HepG2 (cell line): ENCODE measurements at regions not wholly inside any gene's neighbourhood (a gene's known extent, or its start where the extent isn't known, plus 50 kb on each side); places are given as distances from the start of the nearest gene placed in this dataset.

Source experiments
- ATAC-seq: fragments of 200-7000 bp; cut with Tn5 transposase; 3 replicates; pipeline ENCODE4 v1.9.1; 2020; ENCODE audit warnings: mild to moderate bottlenecking, moderate library complexity
- BruUV-seq: library from RNA; stranded (reverse); fragments of 400-500 nt; replicated peaks from 2 replicates; lab custom pipeline; 2021; lab: Mats Ljungman, UMichigan
- CTCF ChIA-PET: fragments of 300-600 bp; formaldehyde crosslinking; extraction: SDS; loops from one replicate; lab custom pipeline; 2021; ENCODE audit warnings: low total read pairs, inconsistent platforms, low intra/inter-chr PET ratio; lab: Yijun Ruan, JAX
- POLR2A ChIA-PET: fragments of 350-600 bp; sonication (Branson Sonifier 250); formaldehyde crosslinking; loops from one replicate; lab custom pipeline; 2020; ENCODE audit warnings: antibody characterized with exemption, inconsistent platforms; lab: Yijun Ruan, JAX
- DNase-seq: peaks from one replicate; pipeline ENCODE4 v3.0.0-alpha.2; 2015; ENCODE audit warnings: low spot score
- FAIRE-seq: peaks from 3 replicates; lab custom pipeline; 2011; peaks lifted over from hg19 to GRCh38; lab: Jason Lieb, UNC
- H2AFZ ChIP-seq: one replicate; pipeline ENCODE4 v1.6.1; 2011; ENCODE audit warnings: low read length, inconsistent platforms
- H3K27ac ChIP-seq: fragments of 300-600 bp; 3 replicates; pipeline ENCODE4 v1.8.0; 2011; ENCODE audit warnings: mixed run types, mild to moderate bottlenecking, mixed read lengths, low read length, inconsistent platforms; ENCODE audit not compliant: insufficient read depth; ENCODE audit errors: extremely low read length
- H3K27me3 ChIP-seq, 2 experiments: fragments of 200-600 bp in 1 of 2; 2 replicates in 1 of 2; 3 replicates in 1 of 2; pipeline versions ENCODE4 v1.6.0 to v1.8.0; 2011; ENCODE audit warnings: low read length in 2 of 2, mild to moderate bottlenecking in 2 of 2, moderate library complexity in 2 of 2, inconsistent platforms in 1 of 2; ENCODE audit not compliant: insufficient read depth in 2 of 2, control insufficient read depth in 1 of 2
- H3K36me3 ChIP-seq, 2 experiments: fragments of 200-600 bp in 1 of 2; replicated peaks in 1 of 2; 2 replicates in 1 of 2; 3 replicates in 1 of 2; pipeline versions ENCODE4 v1.5.1 to v1.8.0; 2011; ENCODE audit warnings: low read length in 2 of 2, inconsistent platforms in 1 of 2; ENCODE audit not compliant: insufficient read depth in 2 of 2, control insufficient read depth in 1 of 2
- H3K4me1 ChIP-seq: 2 replicates; pipeline ENCODE4 v1.5.1; 2012; ENCODE audit warnings: low read length, inconsistent platforms; ENCODE audit not compliant: insufficient read depth
- H3K4me2 ChIP-seq: 2 replicates; pipeline ENCODE4 v1.6.0; 2011; ENCODE audit warnings: low read depth, low read length, inconsistent platforms
- H3K4me3 ChIP-seq, 3 experiments: fragments of 200-600 bp in 1 of 3; sonication (generic), shearing (Covaris generic) in 1 of 3; replicated peaks in 1 of 3; 2 replicates each; pipeline ENCODE4 v1.5.1; 2011 to 2016; ENCODE audit warnings: low read length in 3 of 3, inconsistent platforms in 2 of 3, low read depth in 2 of 3, mild to moderate bottlenecking in 2 of 3, control low read depth in 1 of 3, mixed read lengths in 1 of 3; ENCODE audit not compliant: insufficient read depth in 1 of 3
- H3K79me2 ChIP-seq: one replicate; pipeline ENCODE4 v1.6.1; 2011; ENCODE audit warnings: low read length, inconsistent platforms; ENCODE audit not compliant: insufficient read depth
- H3K9ac ChIP-seq: 2 replicates; pipeline ENCODE4 v1.6.0; 2011; ENCODE audit warnings: mild to moderate bottlenecking, low read depth, low read length, inconsistent platforms; ENCODE audit not compliant: insufficient read depth
- H3K9me3 ChIP-seq: 2 replicates; pipeline ENCODE4 v1.5.1; 2012; ENCODE audit warnings: mild to moderate bottlenecking, low read length
- H4K20me1 ChIP-seq: 2 replicates; pipeline ENCODE4 v1.6.0; 2011; ENCODE audit warnings: inconsistent platforms, mild to moderate bottlenecking, low read length, moderate library complexity; ENCODE audit not compliant: insufficient read depth
- AHR ChIP-seq: IDR thresholded peaks from 2 replicates; pipeline ENCODE4 v1.6.1; 2018; ENCODE audit warnings: missing genetic modification reagents, missing compliant biosample characterization
- GLI4 ChIP-seq: sonication (generic); formaldehyde crosslinking; IDR thresholded peaks from 2 replicates; pipeline ENCODE4 v1.5.1; 2020; ENCODE audit warnings: missing genetic modification reagents, mild to moderate bottlenecking, moderate library complexity, borderline replicate concordance
- KDM5B ChIP-seq: sonication (generic); formaldehyde crosslinking; IDR thresholded peaks from 2 replicates; pipeline ENCODE4 v1.4.0; 2020; ENCODE audit warnings: missing genetic modification reagents, mild to moderate bottlenecking, borderline replicate concordance
- MXD4 ChIP-seq: IDR thresholded peaks from 2 replicates; pipeline ENCODE4 v1.6.1; 2016; ENCODE audit warnings: mild to moderate bottlenecking, missing biosample characterization, missing genetic modification reagents
- PBX2 ChIP-seq: IDR thresholded peaks from 2 replicates; pipeline ENCODE4 v1.6.1; 2016; ENCODE audit warnings: control low read depth
- POLR2AphosphoS2 ChIP-seq: IDR thresholded peaks from 2 replicates; pipeline ENCODE4 v1.6.1; 2011; ENCODE audit warnings: low read depth, low read length, improper control_type of control experiment
- SIX4 ChIP-seq: sonication (generic); formaldehyde crosslinking; IDR thresholded peaks from 2 replicates; pipeline ENCODE4 v1.4.0; 2020; ENCODE audit warnings: missing genetic modification reagents
- SMARCC2 ChIP-seq: fragments of 450-650 bp; IDR thresholded peaks from 2 replicates; pipeline ENCODE4 v1.6.1; 2017; ENCODE audit warnings: antibody characterized with exemption, mild to moderate bottlenecking
- ZBTB4 ChIP-seq: sonication (generic); formaldehyde crosslinking; IDR thresholded peaks from 2 replicates; pipeline ENCODE4 v1.4.0; 2020; ENCODE audit warnings: missing genetic modification reagents, mild to moderate bottlenecking, borderline replicate concordance
- ZNF318 ChIP-seq: sonication (generic); formaldehyde crosslinking; IDR thresholded peaks from 2 replicates; pipeline ENCODE4 v1.4.0; 2020; ENCODE audit warnings: mild to moderate bottlenecking, missing genetic modification reagents
- ZNF44 ChIP-seq: sonication (generic); formaldehyde crosslinking; IDR thresholded peaks from 2 replicates; pipeline ENCODE4 v1.5.1; 2020; ENCODE audit warnings: mild to moderate bottlenecking, missing genetic modification reagents
- ZNF607 ChIP-seq: sonication (generic); formaldehyde crosslinking; IDR thresholded peaks from 2 replicates; pipeline ENCODE4 v1.5.1; 2020; ENCODE audit warnings: missing genetic modification reagents, mild to moderate bottlenecking, borderline replicate concordance
- WGBS: methylation state at CpG from one replicate; pipeline ENCODE4 v1.1.6; 2017; ENCODE audit warnings: low lambda C conversion rate; 5-methylcytosine and 5-hydroxymethylcytosine counted together
- in situ Hi-C: cut with HindIII; loops from 2 replicates; pipeline ENCODE4 v1.10.0; 2017; ENCODE audit warnings: low pct_unique_long_range_greater_than_20kb; ENCODE audit not compliant: extremely low pct_ligation_motif_present
- intact Hi-C: fragments of 100-400 bp; cut with micrococcal nuclease; formaldehyde crosslinking; loops from one replicate; pipeline ENCODE4 v1.10.0; 2022; ENCODE audit not compliant: unreplicated experiment

- TF ChIP-seq ZBTB4 (no peak), PBX2 (CRISPR knock-in tag) (no peak)
These were observed 1697.1 kb downstream of the STIM2 start (continued) for GRCh38 chr4:28557755-28558154.

- ATAC-seq, result no peak
- Histone ChIP-seq H4K20me1 (no peaks in the 10 kb centered on the region), H3K4me3 (no peak overlapping the region), H3K9me3 (peaks cover 67% of the 10 kb centered on the region), H3K79me2 (no peaks in the 10 kb centered on the region), H3K27me3 (no peaks in the 10 kb centered on the region), H2AFZ (no peak overlapping the region), H3K4me1 (no peaks in the 10 kb centered on the region), H3K36me3 (no peaks in the 10 kb centered on the region), H3K4me2 (no peak overlapping the region), H3K27ac (no peak overlapping the region), H3K9ac (no peak overlapping the region)
- intact Hi-C loops, result no loop called here
- BruUV-seq, result no TSS peak
- ChIA-PET CTCF (no interaction called here), POLR2A (no interaction called here)
- in situ Hi-C loops, result no loop called here
- DNase-seq, result no peak
- no peak for FAIRE-seq
- WGBS, result 5% methylated on average over 2 of the region's 2 CpGs
- TF ChIP-seq SIX4 (CRISPR knock-in tag), result no peak
- TF ChIP-seq SMARCC2, result no peak
- no peak for TF ChIP-seq POLR2AphosphoS2
- TF ChIP-seq GLI4 (CRISPR knock-in tag), result no peak
- no peak for TF ChIP-seq MXD4 (CRISPR knock-in tag)
- TF ChIP-seq AHR (CRISPR knock-in tag), result no peak
- no peak for TF ChIP-seq ZNF44 (CRISPR knock-in tag)
- no peak for TF ChIP-seq ZNF318 (CRISPR knock-in tag)
- no peak for TF ChIP-seq KDM5B (CRISPR knock-in tag)
- no peak for TF ChIP-seq ZNF607
These were observed 1698.3 kb downstream of the STIM2 start for GRCh38 chr4:28558895-28559294.
